ENCODE measurements at regions not wholly inside any gene's neighbourhood (a gene's known extent, or its start where the extent isn't known, plus 50 kb on each side); places are given as distances from the start of the nearest gene placed in this dataset.

DNA sequence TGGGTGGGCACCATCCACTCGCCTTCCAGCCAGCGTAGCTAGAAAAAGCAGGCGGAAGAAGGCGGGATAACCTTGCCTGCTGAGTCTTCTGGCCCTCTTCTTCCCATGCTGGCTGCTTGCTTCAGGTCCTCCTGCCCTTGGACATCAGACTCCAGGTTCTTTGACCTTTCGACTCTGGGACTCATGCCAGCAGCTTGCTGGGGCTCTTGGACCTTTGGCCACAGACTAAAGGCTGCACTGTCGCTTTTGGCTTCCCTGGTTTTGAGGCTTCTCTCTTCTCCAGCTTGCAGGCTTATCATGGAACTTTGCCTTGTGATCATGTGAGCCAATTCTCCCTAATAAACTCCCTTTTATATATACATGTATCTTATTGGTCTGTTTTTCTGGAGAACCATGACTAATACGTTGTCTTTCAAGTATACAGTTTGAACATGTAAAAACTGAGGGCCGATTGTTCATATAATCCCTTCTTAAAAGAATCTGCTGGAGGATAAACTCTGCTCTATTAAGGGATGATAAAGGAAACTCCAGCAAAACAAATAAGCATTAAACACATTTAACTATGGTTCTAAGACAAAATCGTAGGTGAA is 116.6 kb upstream of the LCORL start:
- TF ChIP-seq, protein P1, sequence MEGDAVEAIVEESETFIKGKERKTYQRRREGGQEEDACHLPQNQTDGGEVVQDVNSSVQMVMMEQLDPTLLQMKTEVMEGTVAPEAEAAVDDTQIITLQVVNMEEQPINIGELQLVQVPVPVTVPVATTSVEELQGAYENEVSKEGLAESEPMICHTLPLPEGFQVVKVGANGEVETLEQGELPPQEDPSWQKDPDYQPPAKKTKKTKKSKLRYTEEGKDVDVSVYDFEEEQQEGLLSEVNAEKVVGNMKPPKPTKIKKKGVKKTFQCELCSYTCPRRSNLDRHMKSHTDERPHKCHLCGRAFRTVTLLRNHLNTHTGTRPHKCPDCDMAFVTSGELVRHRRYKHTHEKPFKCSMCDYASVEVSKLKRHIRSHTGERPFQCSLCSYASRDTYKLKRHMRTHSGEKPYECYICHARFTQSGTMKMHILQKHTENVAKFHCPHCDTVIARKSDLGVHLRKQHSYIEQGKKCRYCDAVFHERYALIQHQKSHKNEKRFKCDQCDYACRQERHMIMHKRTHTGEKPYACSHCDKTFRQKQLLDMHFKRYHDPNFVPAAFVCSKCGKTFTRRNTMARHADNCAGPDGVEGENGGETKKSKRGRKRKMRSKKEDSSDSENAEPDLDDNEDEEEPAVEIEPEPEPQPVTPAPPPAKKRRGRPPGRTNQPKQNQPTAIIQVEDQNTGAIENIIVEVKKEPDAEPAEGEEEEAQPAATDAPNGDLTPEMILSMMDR (IDR thresholded peaks at IDR 0.05), result no peak
- TF ChIP-seq POLR2A (IDR thresholded peaks at IDR 0.05), result no peak

Measured in esophagus squamous epithelium (tissue), 4 donors.